Tibial nerve (tissue), 4 donors: ENCODE measurements at regions not wholly inside any gene's neighbourhood (a gene's known extent, or its start where the extent isn't known, plus 50 kb on each side); places are given as distances from the start of the nearest gene placed in this dataset.
A peak's percentile ranks its signal among the peaks of the same experiment; 100 is the strongest.

Experiments used
- DNase-seq, 2 donors: peaks; one replicate each; pipeline ENCODE4 v3.0.0-alpha.2; 2019; ENCODE audit warnings: low spot score in 2 of 2
- H3K27ac ChIP-seq, 4 donors: fragments of 200-600 bp; sonication (generic) in 3 of 4; one replicate each; pipeline ENCODE4 v1.5.1; 2017 to 2019; ENCODE audit warnings: mild to moderate bottlenecking in 1 of 4
- H3K27me3 ChIP-seq, 2 donors: fragments of 200-600 bp; sonication (generic) in 1 of 2; one replicate each; pipeline versions ENCODE4 v1.5.1 to v1.6.0; 2017 to 2019
- H3K36me3 ChIP-seq, 3 donors: fragments of 200-600 bp; sonication (generic); one replicate each; pipeline ENCODE4 v1.5.1; 2018 to 2019
- H3K4me1 ChIP-seq, 4 donors: fragments of 200-600 bp; sonication (generic) in 3 of 4; one replicate each; pipeline ENCODE4 v1.5.1; 2017 to 2019
- H3K4me3 ChIP-seq, 4 donors: fragments of 200-600 bp; sonication (generic) in 3 of 4; one replicate each; pipeline ENCODE4 v1.5.1; 2017 to 2019; ENCODE audit warnings: mild to moderate bottlenecking in 1 of 4, moderate library complexity in 1 of 4
- H3K9me3 ChIP-seq, 4 donors: fragments of 200-600 bp; sonication (generic) in 3 of 4; one replicate each; pipeline ENCODE4 v1.5.1; 2017 to 2019
- CTCF ChIP-seq, 5 experiments: fragments of 200-600 bp in 3 of 5; fragments of 450-650 bp in 2 of 5; sonication (generic) in 3 of 5; IDR thresholded peaks; one replicate each; pipeline ENCODE4 v1.5.1; 2016 to 2019; ENCODE audit warnings: antibody characterized with exemption in 5 of 5, mild to moderate bottlenecking in 3 of 5, moderate library complexity in 2 of 5
- EP300 ChIP-seq, 2 donors: sonication (generic); formaldehyde crosslinking; IDR thresholded peaks; one replicate each; pipeline ENCODE4 v1.6.1; 2017; ENCODE audit warnings: antibody characterized with exemption in 2 of 2, mild to moderate bottlenecking in 1 of 2
- POLR2A ChIP-seq, 2 donors: fragments of 450-650 bp; IDR thresholded peaks; one replicate each; pipeline ENCODE4 v1.6.1; 2017; ENCODE audit warnings: antibody characterized with exemption in 2 of 2, mild to moderate bottlenecking in 2 of 2, moderate library complexity in 2 of 2
- WGBS, 2 donors: methylation state at CpG; one replicate each; pipeline ENCODE4 v1.1.5; 2018; 5-methylcytosine and 5-hydroxymethylcytosine counted together

GRCh38 chr11:80162387-80162786, 721.6 kb upstream of the TENM4 start:
- H3K4me3 ChIP-seq = no peak overlapping the region
- 85 to 86% methylated on average over 4 of the region's 4 CpGs for WGBS, 2 donors
- H3K27me3 ChIP-seq = no peaks in the 10 kb centered on the region
- TF ChIP-seq POLR2A (IDR thresholded peaks at IDR 0.05) (no peak), CTCF (IDR thresholded peaks at IDR 0.05) (no peak)
- H3K27ac ChIP-seq = no peak overlapping the region
- DNase-seq = no peak
- no peaks in the 10 kb centered on the region for H3K4me1 ChIP-seq
- no peaks in the 10 kb centered on the region for H3K36me3 ChIP-seq
- no peaks in the 10 kb centered on the region for H3K9me3 ChIP-seq

- Histone ChIP-seq H3K4me1 (no peaks in the 10 kb centered on the region), H3K27ac (no peak overlapping the region), H3K36me3 (no peaks in the 10 kb centered on the region), H3K4me3 (no peak overlapping the region), H3K9me3 (no peaks in the 10 kb centered on the region), H3K27me3 (no peaks in the 10 kb centered on the region)
- TF ChIP-seq POLR2A (IDR thresholded peaks at IDR 0.05) = no peak
- TF ChIP-seq CTCF (IDR thresholded peaks at IDR 0.05) = no peak
- no peak for DNase-seq
- WGBS, 2 donors = 26 to 40% methylated on average over 3 of the region's 3 CpGs
These were observed 716.6 kb upstream of the TENM4 start for GRCh38 chr11:80157447-80157846.

GRCh38 chr11:80156062-80156461, 715.2 kb upstream of the TENM4 start:
- Histone ChIP-seq H3K36me3 (no peaks in the 10 kb centered on the region), H3K27me3 (no peaks in the 10 kb centered on the region), H3K27ac (no peak overlapping the region), H3K9me3 (no peaks in the 10 kb centered on the region), H3K4me1 (no peaks in the 10 kb centered on the region), H3K4me3 (no peak overlapping the region)
- no peak for DNase-seq
- WGBS, 2 donors = 87 to 90% methylated on average over 1 of the region's 1 CpG
- TF ChIP-seq EP300 (IDR thresholded peaks at IDR 0.05) (no peak), CTCF (IDR thresholded peaks at IDR 0.05) (no peak), POLR2A (IDR thresholded peaks at IDR 0.05) (no peak)

GRCh38 chr11:80155412-80156017, 714.7 kb upstream of the TENM4 start:
- DNase-seq = no peak
- no peak overlapping the region for H3K4me3 ChIP-seq
- WGBS, 2 donors = 22 to 41% methylated on average over 4 of the region's 4 CpGs
- no peak overlapping the region for H3K27ac ChIP-seq
- no peaks in the 10 kb centered on the region for H3K27me3 ChIP-seq
- H3K4me1 ChIP-seq = no peaks in the 10 kb centered on the region
- no peaks in the 10 kb centered on the region for H3K9me3 ChIP-seq
- H3K36me3 ChIP-seq = no peaks in the 10 kb centered on the region
- TF ChIP-seq EP300 (IDR thresholded peaks at IDR 0.05) (no peak), CTCF (IDR thresholded peaks at IDR 0.05) (peak in 2 of 5 experiments; percentile 8 to 13)

- Histone ChIP-seq H3K4me1 (no peaks in the 10 kb centered on the region), H3K9me3 (no peaks in the 10 kb centered on the region), H3K36me3 (no peaks in the 10 kb centered on the region), H3K27ac (no peak overlapping the region), H3K27me3 (no peaks in the 10 kb centered on the region), H3K4me3 (no peak overlapping the region)
- DNase-seq = no peak
- TF ChIP-seq EP300 (IDR thresholded peaks at IDR 0.05) = no peak
- no peak for TF ChIP-seq CTCF (IDR thresholded peaks at IDR 0.05)
- no peak for TF ChIP-seq POLR2A (IDR thresholded peaks at IDR 0.05)
- 81 to 85% methylated on average over 6 of the region's 6 CpGs for WGBS, 2 donors
These were observed 705.4 kb upstream of the TENM4 start for GRCh38 chr11:80146232-80146631.
